HG02981 (cell line): ENCODE measurements at regions not wholly inside any gene's neighbourhood (a gene's known extent, or its start where the extent isn't known, plus 50 kb on each side); places are given as distances from the start of the nearest gene placed in this dataset.
"Not testable (repeated sequence)": the region's sequence is repeated elsewhere in the genome, so short reads cannot be mapped to it uniquely, and the experiment has no call there.

Source experiments
- ATAC-seq: cut with Tn5 transposase; IDR thresholded peaks from one replicate; pipeline ENCODE4 v1.9.1; 2021; ENCODE audit warnings: mild to moderate bottlenecking, moderate library complexity; ENCODE audit not compliant: unreplicated experiment

GRCh38 chr17:51434434-51435170, 174.3 kb downstream of the UTP18 start:
- ATAC-seq: no peak

GRCh38 chr17:51435171-51435552, 174.8 kb downstream of the UTP18 start:
- ATAC-seq: no peak

- ATAC-seq: no peak
Observed at GRCh38 chr17:51435641-51436091, 175.3 kb downstream of the UTP18 start.

GRCh38 chr17:51439395-51440229, 179.3 kb downstream of the UTP18 start:
- ATAC-seq: no peak

- no peak for ATAC-seq
Observed at GRCh38 chr17:51441431-51441830, 181.1 kb downstream of the UTP18 start.

GRCh38 chr17:51442088-51442865, 181.9 kb downstream of the UTP18 start:
- ATAC-seq: no peak

- ATAC-seq: no peak
Observed at GRCh38 chr17:51443646-51444045, 183.3 kb downstream of the UTP18 start.

- no peak for ATAC-seq
Observed at GRCh38 chr17:51445946-51446345, 185.6 kb downstream of the UTP18 start.

- ATAC-seq: no peak
Observed at GRCh38 chr17:51454456-51454978, 194.2 kb downstream of the UTP18 start.

GRCh38 chr17:51455211-51455610, 194.9 kb downstream of the UTP18 start:
- no peak for ATAC-seq

GRCh38 chr17:51455931-51456330, 195.6 kb downstream of the UTP18 start:
- ATAC-seq: no peak

- no peak for ATAC-seq
Observed at GRCh38 chr17:51456942-51457341, 196.6 kb downstream of the UTP18 start.

GRCh38 chr17:51461578-51462004, 201.2 kb downstream of the UTP18 start:
- peak; percentile 63 for ATAC-seq

- no peak for ATAC-seq
Observed at GRCh38 chr17:51463353-51463752, 203.0 kb downstream of the UTP18 start.

GRCh38 chr17:51467336-51467735, 207.0 kb downstream of the UTP18 start:
- ATAC-seq: no peak

- ATAC-seq: no peak
Observed at GRCh38 chr17:51472670-51473205, 212.4 kb downstream of the UTP18 start.

GRCh38 chr17:51474764-51475163, 214.4 kb downstream of the UTP18 start:
- ATAC-seq: no peak

- ATAC-seq: no peak
Observed at GRCh38 chr17:51475730-51476129, 215.4 kb downstream of the UTP18 start.

GRCh38 chr17:51479303-51479702, 219.0 kb downstream of the UTP18 start:
- ATAC-seq: no peak

GRCh38 chr17:51481370-51481769, 221.0 kb downstream of the UTP18 start:
- no peak for ATAC-seq

- not testable (repeated sequence) for ATAC-seq
Observed at GRCh38 chr17:51482248-51482647, 221.9 kb downstream of the UTP18 start.
